Suppressor macrophage treated with lipopolysaccharide for 4 hours (primary cell): ENCODE measurements at regions not wholly inside any gene's neighbourhood (a gene's known extent, or its start where the extent isn't known, plus 50 kb on each side); places are given as distances from the start of the nearest gene placed in this dataset.

ENCODE experiments used
- DNase-seq: peaks from one replicate; pipeline ENCODE4 v3.0.0-alpha.2; 2020

- no peak for DNase-seq
Observed at GRCh38 chr4:171629737-171630136, 183.5 kb upstream of the GALNTL6 start.

DNA sequence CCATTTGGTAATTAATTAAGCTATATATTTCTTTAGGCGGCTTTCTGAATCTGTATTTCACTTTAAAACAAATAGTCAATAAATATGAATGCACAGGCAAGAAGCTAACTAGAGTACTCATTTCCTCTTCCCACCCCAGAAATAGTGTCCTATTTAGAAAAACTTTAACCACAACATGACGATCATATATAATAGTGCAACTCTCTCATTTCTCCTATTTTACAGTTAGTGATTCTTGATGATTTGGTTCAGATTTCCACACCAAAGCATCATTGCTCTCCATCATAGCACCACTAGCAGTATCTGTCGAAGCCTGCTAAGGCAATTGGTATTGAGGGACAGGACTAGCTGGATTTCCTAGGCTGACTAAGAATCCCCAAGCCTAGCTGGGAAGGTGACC lies 184.0 kb upstream of the GALNTL6 start:
- DNase-seq: peak; percentile 12

GRCh38 chr4:171626554-171626953 lies 186.7 kb upstream of the GALNTL6 start:
- DNase-seq: no peak

DNA sequence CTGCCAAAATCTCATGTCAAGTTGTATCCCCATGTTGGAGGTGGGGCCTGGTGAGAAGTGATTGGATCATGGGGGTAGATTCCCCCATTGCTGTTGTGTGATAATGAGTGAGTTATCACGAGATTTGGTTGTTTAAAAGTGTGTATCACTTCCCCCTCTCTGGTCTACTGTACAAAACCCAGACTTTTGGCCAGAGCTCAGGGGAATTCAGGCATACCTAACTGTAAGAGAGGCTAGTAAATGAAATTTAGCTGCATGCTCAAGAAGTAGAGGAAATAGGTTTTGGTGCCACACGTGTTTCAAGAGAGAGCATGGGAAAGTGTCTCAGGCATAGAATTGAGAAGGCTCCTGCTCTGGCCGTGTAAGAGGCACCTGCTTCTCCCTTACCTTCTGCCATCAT lies 190.5 kb upstream of the GALNTL6 start:
- no peak for DNase-seq

DNA sequence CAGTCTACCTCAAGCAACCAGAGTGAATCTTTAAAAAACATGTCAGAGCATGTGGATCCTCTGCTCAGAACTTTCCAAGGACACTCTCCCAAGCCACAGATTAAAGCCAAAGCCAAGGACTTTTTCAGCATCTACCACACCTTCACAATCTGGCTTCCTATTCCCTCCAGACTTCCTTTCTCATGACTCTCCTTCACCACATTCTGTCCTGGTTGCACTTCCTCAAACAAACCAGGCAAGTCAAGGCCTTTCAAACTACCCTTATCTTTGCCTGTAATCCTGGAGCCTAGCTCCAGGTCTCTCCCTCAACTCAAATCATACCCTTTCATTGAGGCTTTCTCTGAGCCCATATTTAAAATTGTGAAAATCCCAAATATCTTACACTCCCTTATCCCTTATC lies 191.6 kb upstream of the GALNTL6 start:
- DNase-seq: no peak

GRCh38 chr4:171612907-171613306 lies 200.3 kb upstream of the GALNTL6 start:
- no peak for DNase-seq

- no peak for DNase-seq
Observed at GRCh38 chr4:171602638-171603355, 210.4 kb upstream of the GALNTL6 start.

DNA sequence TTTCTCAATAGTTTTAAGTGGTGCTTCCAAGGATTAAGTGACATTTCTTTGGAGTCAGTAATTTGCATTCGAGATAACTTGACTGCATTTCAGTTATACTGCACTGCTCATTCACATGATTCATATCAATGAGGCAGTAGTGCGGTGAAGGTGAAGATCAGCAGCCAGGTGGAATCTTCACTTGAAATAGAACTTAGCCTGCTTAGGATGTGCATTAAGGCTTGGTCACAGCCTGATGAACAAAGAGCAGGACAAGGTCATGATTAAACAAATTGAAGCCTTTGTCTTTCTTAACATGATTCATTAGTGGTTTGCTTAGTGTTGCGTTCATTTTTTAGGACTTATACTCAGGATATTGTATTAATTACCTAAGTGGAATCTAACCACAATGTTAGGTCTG lies 212.1 kb upstream of the GALNTL6 start:
- no peak for DNase-seq

DNA sequence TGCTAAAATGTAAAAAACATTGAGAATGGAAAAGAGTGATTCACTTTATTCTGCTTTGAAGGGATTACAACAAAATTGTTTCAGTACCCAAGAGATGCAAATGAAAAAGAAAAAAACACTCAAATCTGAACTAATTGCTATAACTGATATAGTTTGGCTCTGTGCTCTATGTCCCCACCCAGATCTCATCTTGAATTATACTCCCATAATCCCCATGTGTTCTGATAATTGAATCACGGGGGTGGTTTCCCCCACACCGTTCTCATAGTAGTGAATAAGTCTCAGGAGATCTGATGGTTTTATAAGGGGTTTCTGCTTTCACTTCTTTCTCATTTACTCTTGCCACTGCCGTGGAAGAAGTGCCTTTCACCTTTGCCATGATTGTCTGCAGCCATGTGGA lies 213.6 kb upstream of the GALNTL6 start:
- DNase-seq: no peak

DNA sequence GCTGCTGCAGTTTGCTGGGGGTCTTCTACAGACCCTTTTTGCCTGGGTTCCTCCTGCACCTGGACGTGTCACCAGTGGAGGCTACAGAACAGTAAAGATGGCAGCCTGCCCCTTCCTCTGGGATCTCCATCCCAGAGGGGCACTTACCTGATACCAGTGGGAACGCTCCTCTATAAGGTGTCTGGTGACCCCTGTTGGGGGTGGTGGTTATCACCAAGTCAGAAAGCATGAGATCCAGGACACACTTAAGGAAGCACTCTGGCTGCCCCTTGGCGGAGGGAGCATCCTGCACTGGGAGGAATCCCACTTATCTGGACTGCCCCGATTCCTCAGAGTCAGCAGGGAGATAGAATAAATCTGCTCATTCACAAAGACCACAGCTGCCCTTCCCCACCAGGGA lies 218.9 kb upstream of the GALNTL6 start:
- no peak for DNase-seq

GRCh38 chr4:171590716-171591115 lies 222.5 kb upstream of the GALNTL6 start:
- DNase-seq: no peak

- no peak for DNase-seq
Observed at GRCh38 chr4:171588764-171589163, 224.4 kb upstream of the GALNTL6 start.

DNA sequence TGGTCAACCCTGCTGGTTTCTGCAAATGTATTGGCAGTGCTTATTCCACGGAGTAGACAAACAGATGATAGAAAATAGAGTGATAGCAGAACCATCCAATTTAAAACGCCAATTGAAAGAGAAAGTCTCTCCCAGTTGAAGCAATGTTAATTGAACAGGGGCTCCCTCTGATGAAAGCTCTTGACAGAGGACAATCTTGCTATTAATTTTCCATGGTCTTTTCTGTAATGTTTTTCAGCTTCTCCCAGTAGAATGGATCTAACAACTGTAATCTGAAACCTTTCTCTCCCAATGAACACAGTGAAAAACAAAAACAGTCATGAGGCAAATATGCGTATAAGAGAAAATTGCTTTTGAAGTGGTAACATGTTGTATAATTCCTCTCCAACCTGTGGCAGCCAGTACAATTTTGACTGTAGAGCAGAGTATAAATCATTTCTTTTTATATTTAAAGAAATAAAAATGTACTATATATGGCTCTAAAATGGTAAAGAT lies 225.1 kb upstream of the GALNTL6 start:
- no peak for DNase-seq

DNA sequence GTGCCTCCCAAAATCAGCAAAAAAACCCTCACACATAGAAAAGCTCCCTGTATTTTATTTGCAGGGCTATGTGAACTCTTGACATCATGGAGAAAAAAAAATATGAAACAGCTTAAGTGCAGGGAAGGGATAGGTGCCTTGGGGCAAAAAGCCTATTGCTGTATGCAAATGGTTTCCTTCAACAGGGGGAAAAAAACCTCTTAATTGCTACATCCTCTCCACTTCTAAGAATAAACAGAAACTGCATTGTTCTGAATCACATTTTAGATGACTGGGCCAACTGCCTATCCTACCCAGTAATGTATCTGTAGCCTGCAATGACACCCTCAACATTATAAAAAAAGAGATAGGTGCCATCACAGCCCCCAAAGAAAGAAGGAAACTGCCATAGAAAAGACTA lies 229.4 kb upstream of the GALNTL6 start:
- no peak for DNase-seq

GRCh38 chr4:171582961-171583581 lies 230.1 kb upstream of the GALNTL6 start:
- peak; percentile 3 for DNase-seq

DNA sequence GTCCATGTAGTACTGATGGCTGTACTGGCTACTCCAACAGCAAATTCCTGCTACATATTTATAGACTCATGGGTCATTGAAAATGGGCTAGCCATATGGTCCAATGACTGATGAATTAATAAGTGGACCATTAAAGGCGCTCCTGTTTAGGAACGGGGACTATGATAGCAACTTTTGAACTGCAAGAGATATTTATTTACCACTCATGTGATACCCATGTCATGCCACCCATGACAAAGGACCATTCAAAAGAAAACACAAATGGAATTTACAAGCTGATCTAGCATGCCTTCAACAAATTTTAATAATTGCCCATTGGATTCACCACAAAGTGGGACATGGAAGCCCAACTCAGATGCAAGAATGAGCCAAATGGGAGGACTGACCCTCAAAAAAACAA lies 240.0 kb upstream of the GALNTL6 start:
- DNase-seq: no peak

- no peak for DNase-seq
Observed at GRCh38 chr4:171565130-171565788, 247.9 kb upstream of the GALNTL6 start.

DNA sequence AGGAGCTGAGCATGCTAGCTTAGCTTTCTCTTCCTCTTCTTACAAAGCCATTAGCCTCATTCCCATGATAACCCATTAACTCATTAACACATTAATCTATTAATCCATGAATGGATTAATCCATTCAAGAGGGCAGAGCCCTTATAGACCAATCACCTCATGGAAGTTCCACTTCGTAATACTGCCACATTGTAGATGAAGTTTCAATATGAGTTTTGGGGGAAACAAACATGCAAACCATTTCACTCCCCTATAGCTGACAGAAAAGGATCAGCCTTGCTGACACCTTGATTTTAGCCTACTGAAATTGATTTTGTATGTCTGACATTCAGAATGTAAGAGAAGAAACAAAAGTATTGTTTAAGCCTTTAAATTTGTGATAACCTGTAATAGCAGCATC lies 251.8 kb upstream of the GALNTL6 start:
- DNase-seq: no peak

GRCh38 chr4:171553961-171554360 lies 259.2 kb upstream of the GALNTL6 start:
- no peak for DNase-seq

- DNase-seq: no peak
Observed at GRCh38 chr4:171542640-171543039, 270.6 kb upstream of the GALNTL6 start.

DNA sequence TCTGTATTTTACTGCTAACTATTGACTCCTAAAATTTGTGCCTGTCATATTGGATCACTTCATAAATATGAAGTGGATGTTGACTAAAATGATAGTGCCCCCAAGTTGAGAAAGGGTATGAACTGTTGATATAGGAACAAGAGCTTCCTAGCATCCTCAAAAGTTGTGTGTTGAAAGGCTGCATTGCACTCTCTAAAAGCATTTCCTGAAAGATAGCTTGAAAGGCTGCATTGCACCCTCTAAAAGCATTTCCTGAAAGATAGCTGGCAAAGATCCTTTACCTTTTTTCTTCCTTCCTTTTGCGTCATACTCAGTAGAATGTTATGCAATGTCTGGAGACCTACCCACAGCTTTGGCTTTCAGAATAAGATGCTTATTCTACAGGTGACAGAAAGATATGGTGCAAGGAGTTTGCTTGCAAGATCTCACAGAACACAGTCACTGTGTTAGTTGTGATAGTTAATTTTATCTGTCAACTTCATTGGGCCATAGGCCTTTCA lies 274.6 kb upstream of the GALNTL6 start:
- no peak for DNase-seq

DNA sequence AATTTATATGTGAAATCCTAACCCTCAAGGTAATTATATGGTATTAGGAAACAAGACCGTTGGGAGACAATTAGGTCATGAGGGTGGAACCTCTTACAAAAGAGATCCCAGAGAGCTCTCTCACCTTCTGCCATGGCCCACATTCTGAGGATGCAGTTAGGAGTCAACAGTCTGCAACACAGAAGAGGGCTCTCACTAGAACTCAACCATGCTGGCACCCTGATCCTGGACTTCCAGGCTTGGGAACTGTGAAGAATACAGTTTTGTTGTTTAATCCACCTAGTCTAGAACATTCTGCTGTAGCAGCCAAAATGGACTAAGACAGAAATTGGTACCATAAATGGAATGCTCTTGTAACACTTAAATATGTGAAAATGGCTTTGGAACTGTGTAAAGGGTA lies 278.8 kb upstream of the GALNTL6 start:
- no peak for DNase-seq

DNA sequence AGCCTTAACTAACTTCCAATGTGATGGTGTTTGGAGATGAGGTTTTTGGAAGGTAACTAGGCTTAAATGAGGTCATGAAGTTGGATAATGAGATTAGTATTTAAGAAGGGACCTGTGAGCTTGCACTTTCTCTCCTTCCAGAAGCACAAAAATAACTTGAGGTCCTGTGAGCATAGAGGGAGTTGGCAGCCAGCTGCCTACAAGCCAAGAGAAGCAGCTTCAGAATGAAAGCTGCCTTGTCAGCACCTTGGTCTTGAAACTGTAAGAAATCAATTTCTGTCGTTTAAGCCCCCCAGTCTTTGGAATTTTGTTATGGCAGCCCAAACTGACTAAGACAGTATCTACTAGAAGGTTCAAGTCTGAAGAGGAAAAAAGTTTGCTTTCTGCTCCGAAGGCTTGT lies 280.2 kb upstream of the GALNTL6 start:
- DNase-seq: no peak

GRCh38 chr4:171524903-171525302 lies 288.3 kb upstream of the GALNTL6 start:
- DNase-seq: no peak
